HL-60 (cell line): ENCODE measurements at regions not wholly inside any gene's neighbourhood (a gene's known extent, or its start where the extent isn't known, plus 50 kb on each side); places are given as distances from the start of the nearest gene placed in this dataset.

ENCODE experiments used
- GABPA ChIP-seq: IDR thresholded peaks from 2 replicates; pipeline ENCODE4 v1.6.1; 2012; ENCODE audit warnings: low read depth
- POLR2AphosphoS5 ChIP-seq: IDR thresholded peaks from 2 replicates; pipeline ENCODE4 v1.6.1; 2012; ENCODE audit warnings: low read depth
- TF ChIP-seq, protein P1 (sequence below): IDR thresholded peaks from one replicate; pipeline ENCODE4 v1.5.1; 2011; ENCODE audit warnings: low read length, control low read depth, inconsistent platforms; ENCODE audit not compliant: insufficient read depth
- TF ChIP-seq, protein P2 (sequence below): IDR thresholded peaks from 2 replicates; pipeline ENCODE4 v1.6.1; 2012; ENCODE audit warnings: low read depth; ENCODE audit not compliant: insufficient replicate concordance

DNA sequence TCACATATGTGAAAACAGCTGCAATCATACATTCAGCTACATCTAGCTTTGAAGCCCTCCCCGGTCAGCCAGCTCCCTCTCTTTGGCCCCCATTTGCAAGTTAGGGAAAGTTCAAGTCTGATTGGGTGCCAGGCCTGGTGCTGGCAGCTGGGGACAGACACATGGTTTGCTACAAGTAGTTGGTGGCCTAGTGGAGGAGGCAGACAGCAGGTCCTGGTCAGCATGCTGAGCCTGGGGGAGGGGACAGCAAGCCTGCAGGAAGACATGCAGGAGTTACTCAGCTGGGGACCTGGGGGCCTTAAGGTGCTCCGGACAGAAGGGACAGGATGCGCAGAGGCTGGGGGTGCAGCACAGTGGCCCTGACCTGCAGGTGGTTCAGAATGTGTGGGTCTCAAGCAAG, 956.9 kb upstream of the ZNF722 start:
- TF ChIP-seq, protein P1, sequence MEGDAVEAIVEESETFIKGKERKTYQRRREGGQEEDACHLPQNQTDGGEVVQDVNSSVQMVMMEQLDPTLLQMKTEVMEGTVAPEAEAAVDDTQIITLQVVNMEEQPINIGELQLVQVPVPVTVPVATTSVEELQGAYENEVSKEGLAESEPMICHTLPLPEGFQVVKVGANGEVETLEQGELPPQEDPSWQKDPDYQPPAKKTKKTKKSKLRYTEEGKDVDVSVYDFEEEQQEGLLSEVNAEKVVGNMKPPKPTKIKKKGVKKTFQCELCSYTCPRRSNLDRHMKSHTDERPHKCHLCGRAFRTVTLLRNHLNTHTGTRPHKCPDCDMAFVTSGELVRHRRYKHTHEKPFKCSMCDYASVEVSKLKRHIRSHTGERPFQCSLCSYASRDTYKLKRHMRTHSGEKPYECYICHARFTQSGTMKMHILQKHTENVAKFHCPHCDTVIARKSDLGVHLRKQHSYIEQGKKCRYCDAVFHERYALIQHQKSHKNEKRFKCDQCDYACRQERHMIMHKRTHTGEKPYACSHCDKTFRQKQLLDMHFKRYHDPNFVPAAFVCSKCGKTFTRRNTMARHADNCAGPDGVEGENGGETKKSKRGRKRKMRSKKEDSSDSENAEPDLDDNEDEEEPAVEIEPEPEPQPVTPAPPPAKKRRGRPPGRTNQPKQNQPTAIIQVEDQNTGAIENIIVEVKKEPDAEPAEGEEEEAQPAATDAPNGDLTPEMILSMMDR: no peak
- TF ChIP-seq POLR2AphosphoS5 (no peak), GABPA (no peak)
- TF ChIP-seq, protein P2, sequence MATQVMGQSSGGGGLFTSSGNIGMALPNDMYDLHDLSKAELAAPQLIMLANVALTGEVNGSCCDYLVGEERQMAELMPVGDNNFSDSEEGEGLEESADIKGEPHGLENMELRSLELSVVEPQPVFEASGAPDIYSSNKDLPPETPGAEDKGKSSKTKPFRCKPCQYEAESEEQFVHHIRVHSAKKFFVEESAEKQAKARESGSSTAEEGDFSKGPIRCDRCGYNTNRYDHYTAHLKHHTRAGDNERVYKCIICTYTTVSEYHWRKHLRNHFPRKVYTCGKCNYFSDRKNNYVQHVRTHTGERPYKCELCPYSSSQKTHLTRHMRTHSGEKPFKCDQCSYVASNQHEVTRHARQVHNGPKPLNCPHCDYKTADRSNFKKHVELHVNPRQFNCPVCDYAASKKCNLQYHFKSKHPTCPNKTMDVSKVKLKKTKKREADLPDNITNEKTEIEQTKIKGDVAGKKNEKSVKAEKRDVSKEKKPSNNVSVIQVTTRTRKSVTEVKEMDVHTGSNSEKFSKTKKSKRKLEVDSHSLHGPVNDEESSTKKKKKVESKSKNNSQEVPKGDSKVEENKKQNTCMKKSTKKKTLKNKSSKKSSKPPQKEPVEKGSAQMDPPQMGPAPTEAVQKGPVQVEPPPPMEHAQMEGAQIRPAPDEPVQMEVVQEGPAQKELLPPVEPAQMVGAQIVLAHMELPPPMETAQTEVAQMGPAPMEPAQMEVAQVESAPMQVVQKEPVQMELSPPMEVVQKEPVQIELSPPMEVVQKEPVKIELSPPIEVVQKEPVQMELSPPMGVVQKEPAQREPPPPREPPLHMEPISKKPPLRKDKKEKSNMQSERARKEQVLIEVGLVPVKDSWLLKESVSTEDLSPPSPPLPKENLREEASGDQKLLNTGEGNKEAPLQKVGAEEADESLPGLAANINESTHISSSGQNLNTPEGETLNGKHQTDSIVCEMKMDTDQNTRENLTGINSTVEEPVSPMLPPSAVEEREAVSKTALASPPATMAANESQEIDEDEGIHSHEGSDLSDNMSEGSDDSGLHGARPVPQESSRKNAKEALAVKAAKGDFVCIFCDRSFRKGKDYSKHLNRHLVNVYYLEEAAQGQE: no peak
